Activated CD8-positive, alpha-beta T cell treated with anti-CD3 and anti-CD28 coated beads for 36 hours (primary cell): ENCODE measurements at regions not wholly inside any gene's neighbourhood (a gene's known extent, or its start where the extent isn't known, plus 50 kb on each side); places are given as distances from the start of the nearest gene placed in this dataset.

Experiments
- ATAC-seq: fragments of 200-7000 bp; cut with Tn5 transposase; one replicate; pipeline ENCODE4 v1.10.0; 2021; ENCODE audit warnings: mild to moderate bottlenecking, moderate library complexity
- CTCF ChIA-PET: fragments of 350-600 bp; sonication (Branson Sonifier 250); formaldehyde crosslinking; loops from one replicate; lab custom pipeline; 2021; ENCODE audit warnings: antibody characterized with exemption; lab: Charles Lee
- POLR2A ChIA-PET: fragments of 350-600 bp; sonication (Branson Sonifier 250); formaldehyde crosslinking; loops from one replicate; lab custom pipeline; 2021; ENCODE audit warnings: antibody characterized with exemption; lab: Charles Lee
- DNase-seq: peaks from one replicate; pipeline ENCODE4 v3.0.0-alpha.2; 2020
- H3K27ac Mint-ChIP-seq: one replicate; pipeline ENCODE4 v1.8.0; 2021; ENCODE audit warnings: mild to moderate bottlenecking, mixed read lengths
- H3K27me3 Mint-ChIP-seq: one replicate; pipeline ENCODE4 v1.8.0; 2021; ENCODE audit warnings: mixed read lengths
- H3K36me3 Mint-ChIP-seq: one replicate; pipeline ENCODE4 v1.8.0; 2021; ENCODE audit warnings: low read depth, mixed read lengths
- H3K4me1 Mint-ChIP-seq: one replicate; pipeline ENCODE4 v1.8.0; 2021; ENCODE audit warnings: low read depth, mixed read lengths
- H3K4me3 Mint-ChIP-seq: one replicate; pipeline ENCODE4 v1.8.0; 2021; ENCODE audit warnings: mild to moderate bottlenecking, moderate library complexity, mixed read lengths
- H3K9me3 Mint-ChIP-seq: one replicate; pipeline ENCODE4 v1.8.0; 2021; ENCODE audit warnings: mixed read lengths
- intact Hi-C: fragments of 100-400 bp; cut with micrococcal nuclease; formaldehyde crosslinking; loops from one replicate; pipeline ENCODE4 v1.10.0; 2022
- TF ChIP-seq, protein P1 (sequence below): fragments of 200-600 bp; IDR thresholded peaks from one replicate; pipeline ENCODE4 v1.8.0; 2022; ENCODE audit warnings: antibody characterized with exemption, mild to moderate bottlenecking

DNA sequence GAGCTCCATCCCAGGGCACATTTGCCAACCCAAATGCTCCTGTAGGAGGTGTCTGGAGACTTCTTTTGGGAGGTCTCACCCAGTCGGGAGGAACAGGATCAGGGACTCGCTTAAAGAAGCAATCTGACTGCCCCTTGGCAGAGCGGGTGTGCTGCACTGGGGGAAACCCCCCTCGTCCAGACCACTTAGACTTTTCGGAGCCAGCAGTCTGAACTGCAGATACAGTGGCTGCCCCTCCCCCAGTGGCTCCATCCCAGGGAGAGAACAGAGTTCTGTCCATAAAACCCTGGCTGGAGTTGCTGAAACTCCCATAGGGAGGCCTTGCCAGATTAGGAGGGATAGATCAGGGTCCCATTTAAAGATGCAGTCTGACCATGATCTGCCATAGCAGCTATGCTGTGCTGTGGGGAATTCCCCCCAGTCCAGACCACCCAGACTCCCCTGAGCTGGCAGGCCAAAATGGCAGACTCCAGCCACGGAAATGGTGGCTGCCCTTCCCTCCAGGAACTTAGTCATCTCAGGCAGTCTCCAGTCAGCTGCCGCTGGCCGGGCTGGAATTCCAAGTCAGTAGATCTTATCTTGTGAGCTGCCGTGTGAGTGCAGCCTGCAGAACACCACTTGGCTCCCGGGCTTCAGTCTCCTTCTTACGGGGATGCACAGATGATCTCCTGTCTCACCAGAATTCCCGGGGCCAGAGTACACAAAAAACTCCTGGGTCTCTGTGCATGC lies 278.1 kb upstream of the SASH1 start:
- Mint-ChIP-seq H3K9me3 (no peaks in the 10 kb centered on the region), H3K4me3 (no peak overlapping the region), H3K36me3 (no peaks in the 10 kb centered on the region), H3K4me1 (no peaks in the 10 kb centered on the region), H3K27me3 (no peaks in the 10 kb centered on the region), H3K27ac (no peak overlapping the region)
- ChIA-PET POLR2A (no interaction called here), CTCF (no interaction called here)
- TF ChIP-seq, protein P1, sequence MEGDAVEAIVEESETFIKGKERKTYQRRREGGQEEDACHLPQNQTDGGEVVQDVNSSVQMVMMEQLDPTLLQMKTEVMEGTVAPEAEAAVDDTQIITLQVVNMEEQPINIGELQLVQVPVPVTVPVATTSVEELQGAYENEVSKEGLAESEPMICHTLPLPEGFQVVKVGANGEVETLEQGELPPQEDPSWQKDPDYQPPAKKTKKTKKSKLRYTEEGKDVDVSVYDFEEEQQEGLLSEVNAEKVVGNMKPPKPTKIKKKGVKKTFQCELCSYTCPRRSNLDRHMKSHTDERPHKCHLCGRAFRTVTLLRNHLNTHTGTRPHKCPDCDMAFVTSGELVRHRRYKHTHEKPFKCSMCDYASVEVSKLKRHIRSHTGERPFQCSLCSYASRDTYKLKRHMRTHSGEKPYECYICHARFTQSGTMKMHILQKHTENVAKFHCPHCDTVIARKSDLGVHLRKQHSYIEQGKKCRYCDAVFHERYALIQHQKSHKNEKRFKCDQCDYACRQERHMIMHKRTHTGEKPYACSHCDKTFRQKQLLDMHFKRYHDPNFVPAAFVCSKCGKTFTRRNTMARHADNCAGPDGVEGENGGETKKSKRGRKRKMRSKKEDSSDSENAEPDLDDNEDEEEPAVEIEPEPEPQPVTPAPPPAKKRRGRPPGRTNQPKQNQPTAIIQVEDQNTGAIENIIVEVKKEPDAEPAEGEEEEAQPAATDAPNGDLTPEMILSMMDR: no peak
- ATAC-seq (no peak), DNase-seq (no peak)
- intact Hi-C loops: no loop called here

DNA sequence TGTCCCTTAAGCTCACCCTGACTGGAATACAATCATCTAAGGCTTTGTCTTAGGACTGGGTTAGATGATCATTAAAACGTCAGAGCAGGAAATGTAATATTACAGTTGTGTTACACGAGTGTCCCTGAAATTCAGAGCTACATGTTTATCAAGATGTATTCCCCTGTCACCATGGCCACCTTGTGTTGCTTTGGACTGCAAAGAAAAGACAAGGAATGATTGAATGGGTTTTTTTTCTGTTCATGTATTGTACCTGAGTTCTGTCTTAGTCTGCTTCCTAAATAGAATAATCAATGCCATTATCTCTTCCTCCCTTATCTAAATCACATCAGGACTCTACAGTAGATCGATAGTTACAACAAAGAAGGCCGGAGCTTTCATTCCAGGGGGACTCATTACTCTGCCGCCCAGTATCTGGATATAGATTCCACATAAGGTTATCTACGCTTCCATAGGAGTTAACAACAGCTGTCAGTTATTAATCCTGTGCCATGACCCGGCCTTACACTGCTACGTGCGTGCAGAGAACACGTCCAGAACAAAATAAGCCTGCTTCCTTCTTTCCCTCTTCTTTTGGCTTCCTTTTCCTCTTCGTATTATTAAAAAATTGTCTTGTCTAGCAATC lies 274.1 kb upstream of the SASH1 start:
- CTCF ChIA-PET: no interaction called here
- no peaks in the 10 kb centered on the region for H3K4me1 Mint-ChIP-seq
- no peak overlapping the region for H3K27ac Mint-ChIP-seq
- no peak overlapping the region for H3K4me3 Mint-ChIP-seq
- TF ChIP-seq, protein P1: no peak
- no peaks in the 10 kb centered on the region for H3K36me3 Mint-ChIP-seq
- H3K9me3 Mint-ChIP-seq: no peaks in the 10 kb centered on the region
- no peaks in the 10 kb centered on the region for H3K27me3 Mint-ChIP-seq
- intact Hi-C loops: no loop called here
- DNase-seq: no peak
- POLR2A ChIA-PET: no interaction called here
- ATAC-seq: no peak

DNA sequence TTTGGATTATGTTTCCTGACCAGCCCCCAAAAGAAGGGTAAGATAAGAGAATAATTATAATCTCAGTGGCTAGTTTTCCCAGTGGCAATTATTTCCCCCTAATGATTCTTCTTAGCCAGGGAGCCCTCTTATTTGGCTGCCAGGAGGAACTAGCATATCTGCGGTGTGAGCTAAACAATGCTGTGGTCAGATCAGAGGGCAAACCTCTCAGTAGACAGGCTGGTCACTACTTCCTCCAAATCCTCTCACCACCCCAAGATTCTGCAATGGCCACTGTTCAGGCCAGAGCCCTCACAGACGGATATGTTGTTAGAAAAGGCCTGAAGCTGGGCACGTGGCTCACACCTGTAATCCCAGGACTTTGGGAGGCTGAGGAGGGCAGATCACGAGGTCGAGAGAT lies 273.4 kb upstream of the SASH1 start:
- POLR2A ChIA-PET: no interaction called here
- Mint-ChIP-seq H3K27ac (no peak overlapping the region), H3K4me3 (no peak overlapping the region), H3K4me1 (no peaks in the 10 kb centered on the region), H3K9me3 (no peaks in the 10 kb centered on the region), H3K36me3 (no peaks in the 10 kb centered on the region), H3K27me3 (no peaks in the 10 kb centered on the region)
- intact Hi-C loops: no loop called here
- no peak for DNase-seq
- CTCF ChIA-PET: no interaction called here
- no peak for ATAC-seq
- TF ChIP-seq, protein P1: no peak

DNA sequence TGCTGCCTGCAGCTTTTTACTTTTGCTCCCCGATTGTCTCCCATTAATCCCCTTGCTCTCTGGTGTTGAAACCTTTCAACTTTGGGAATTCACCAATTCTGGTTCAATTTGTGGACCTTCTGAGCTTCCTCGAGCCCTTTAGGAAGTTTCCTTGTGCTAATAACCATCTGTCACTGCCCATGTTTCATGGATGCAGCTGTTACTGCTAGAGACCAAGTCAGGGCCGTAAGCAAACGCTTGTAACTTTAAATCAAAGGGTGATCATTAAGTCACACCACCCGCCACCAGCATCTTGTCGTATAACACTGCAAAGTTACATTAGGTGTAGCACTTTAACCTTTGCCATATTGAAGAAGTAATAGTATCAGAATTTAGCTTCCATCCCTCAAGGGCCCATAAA lies 268.3 kb upstream of the SASH1 start:
- POLR2A ChIA-PET: no interaction called here
- TF ChIP-seq, protein P1: no peak
- H3K36me3 Mint-ChIP-seq: no peaks in the 10 kb centered on the region
- CTCF ChIA-PET: no interaction called here
- H3K27ac Mint-ChIP-seq: no peak overlapping the region
- DNase-seq: no peak
- peaks cover 2% of the 10 kb centered on the region for H3K27me3 Mint-ChIP-seq
- no peak for ATAC-seq
- intact Hi-C loops: no loop called here
- H3K9me3 Mint-ChIP-seq: no peaks in the 10 kb centered on the region
- no peaks in the 10 kb centered on the region for H3K4me1 Mint-ChIP-seq
- no peak overlapping the region for H3K4me3 Mint-ChIP-seq

DNA sequence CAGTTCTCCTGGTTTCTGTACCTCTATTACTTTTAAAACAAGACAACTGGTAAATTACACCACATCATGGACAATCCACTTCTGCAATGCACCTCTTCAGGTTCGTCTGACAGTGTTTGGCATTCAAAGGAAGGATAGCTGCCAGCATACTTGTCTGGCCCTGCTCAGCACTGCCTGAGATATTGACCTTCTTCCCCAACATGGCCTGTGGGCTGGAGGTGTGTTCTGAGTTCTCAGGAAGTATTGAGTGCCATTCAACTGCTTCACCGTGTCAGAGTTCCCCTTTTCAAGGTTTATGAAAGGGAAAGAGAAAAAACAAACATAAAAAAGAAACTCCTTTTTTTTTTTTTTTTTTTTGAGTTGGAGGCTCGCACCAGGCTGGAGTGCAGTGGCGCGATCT lies 267.9 kb upstream of the SASH1 start:
- DNase-seq (no peak), ATAC-seq (no peak)
- H3K27me3 Mint-ChIP-seq: peaks cover 2% of the 10 kb centered on the region
- H3K36me3 Mint-ChIP-seq: no peaks in the 10 kb centered on the region
- intact Hi-C loops: no loop called here
- TF ChIP-seq, protein P1: no peak
- no peaks in the 10 kb centered on the region for H3K4me1 Mint-ChIP-seq
- H3K9me3 Mint-ChIP-seq: no peaks in the 10 kb centered on the region
- ChIA-PET CTCF (no interaction called here), POLR2A (no interaction called here)
- H3K4me3 Mint-ChIP-seq: no peak overlapping the region
- no peak overlapping the region for H3K27ac Mint-ChIP-seq
